NCI-H2227 (cell line): ENCODE measurements at regions not wholly inside any gene's neighbourhood (a gene's known extent, or its start where the extent isn't known, plus 50 kb on each side); places are given as distances from the start of the nearest gene placed in this dataset.

Source experiments
- DNase-seq: peaks from one replicate; lab custom pipeline; 2025; ENCODE audit not compliant: unreplicated experiment; lab: John Stamatoyannopoulos, UW

GRCh38 chr17:14510136-14510535, 209.3 kb downstream of the HS3ST3B1 start:
- no peak for DNase-seq

- no peak for DNase-seq
Observed at GRCh38 chr17:14508156-14508555, 207.3 kb downstream of the HS3ST3B1 start.

- DNase-seq = no peak
Observed at GRCh38 chr17:14506364-14506763, 205.5 kb downstream of the HS3ST3B1 start.

- DNase-seq = no peak
Observed at GRCh38 chr17:14505606-14506005, 204.7 kb downstream of the HS3ST3B1 start.

GRCh38 chr17:14499976-14500375, 199.1 kb downstream of the HS3ST3B1 start:
- DNase-seq = no peak

- no peak for DNase-seq
Observed at GRCh38 chr17:14498812-14499211, 197.9 kb downstream of the HS3ST3B1 start.

GRCh38 chr17:14494161-14494560, 193.3 kb downstream of the HS3ST3B1 start:
- no peak for DNase-seq

GRCh38 chr17:14489986-14490385, 189.1 kb downstream of the HS3ST3B1 start:
- DNase-seq = no peak

- no peak for DNase-seq
Observed at GRCh38 chr17:14488958-14489550, 188.2 kb downstream of the HS3ST3B1 start.

GRCh38 chr17:14487068-14487467, 186.2 kb downstream of the HS3ST3B1 start:
- DNase-seq = no peak

GRCh38 chr17:14482715-14483114, 181.8 kb downstream of the HS3ST3B1 start:
- no peak for DNase-seq

GRCh38 chr17:14481664-14482063, 180.8 kb downstream of the HS3ST3B1 start:
- DNase-seq = no peak

- no peak for DNase-seq
Observed at GRCh38 chr17:14474591-14474990, 173.7 kb downstream of the HS3ST3B1 start.

GRCh38 chr17:14471052-14471451, 170.2 kb downstream of the HS3ST3B1 start:
- no peak for DNase-seq

GRCh38 chr17:14470417-14470816, 169.5 kb downstream of the HS3ST3B1 start:
- no peak for DNase-seq

- DNase-seq = no peak
Observed at GRCh38 chr17:14469971-14470370, 169.1 kb downstream of the HS3ST3B1 start.

GRCh38 chr17:14468858-14469257, 168.0 kb downstream of the HS3ST3B1 start:
- no peak for DNase-seq

- DNase-seq = no peak
Observed at GRCh38 chr17:14461227-14461548, 160.3 kb downstream of the HS3ST3B1 start.

GRCh38 chr17:14460516-14461226, 159.8 kb downstream of the HS3ST3B1 start:
- DNase-seq = no peak

- no peak for DNase-seq
Observed at GRCh38 chr17:14459955-14460354, 159.1 kb downstream of the HS3ST3B1 start.

GRCh38 chr17:14458724-14459123, 157.8 kb downstream of the HS3ST3B1 start:
- DNase-seq = no peak

- DNase-seq = no peak
Observed at GRCh38 chr17:14454746-14455145, 153.9 kb downstream of the HS3ST3B1 start.

- DNase-seq = no peak
Observed at GRCh38 chr17:14452856-14453255, 152.0 kb downstream of the HS3ST3B1 start.
